ENCODE measurements at regions not wholly inside any gene's neighbourhood (a gene's known extent, or its start where the extent isn't known, plus 50 kb on each side); places are given as distances from the start of the nearest gene placed in this dataset.

DNA sequence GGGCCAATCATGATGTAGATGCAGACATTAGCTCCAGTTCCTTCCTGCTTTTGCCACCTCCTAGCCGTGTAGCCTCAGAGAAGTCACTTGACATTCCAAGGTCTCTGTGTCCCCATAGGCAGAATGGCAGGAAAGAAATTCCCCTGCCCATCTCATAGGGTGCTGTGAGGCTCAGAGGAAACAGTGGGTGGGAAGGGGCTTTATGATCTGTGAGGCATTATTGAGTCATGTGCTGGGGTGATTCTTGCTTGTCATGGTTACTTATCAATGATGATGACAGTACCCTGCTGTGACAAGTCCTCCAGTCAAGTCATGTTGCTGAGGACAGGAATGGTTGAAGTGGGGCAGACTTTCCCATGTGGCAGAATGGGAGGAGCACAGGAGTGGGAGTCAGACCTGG lies 63.7 kb downstream of the MSX1 start:
- no peaks in the 10 kb centered on the region for H4K20me1 ChIP-seq (ENCODE audit: control insufficient read depth, insufficient read depth, insufficient read length)
- H3K18ac ChIP-seq (ENCODE audit: insufficient read length, low read depth, low read length) = no peak overlapping the region
- no peaks in the 10 kb centered on the region for H3K36me3 Mint-ChIP-seq (ENCODE audit: insufficient read depth in 1 of 3, low read depth in 3 of 3)
- TF ChIP-seq, protein P1, sequence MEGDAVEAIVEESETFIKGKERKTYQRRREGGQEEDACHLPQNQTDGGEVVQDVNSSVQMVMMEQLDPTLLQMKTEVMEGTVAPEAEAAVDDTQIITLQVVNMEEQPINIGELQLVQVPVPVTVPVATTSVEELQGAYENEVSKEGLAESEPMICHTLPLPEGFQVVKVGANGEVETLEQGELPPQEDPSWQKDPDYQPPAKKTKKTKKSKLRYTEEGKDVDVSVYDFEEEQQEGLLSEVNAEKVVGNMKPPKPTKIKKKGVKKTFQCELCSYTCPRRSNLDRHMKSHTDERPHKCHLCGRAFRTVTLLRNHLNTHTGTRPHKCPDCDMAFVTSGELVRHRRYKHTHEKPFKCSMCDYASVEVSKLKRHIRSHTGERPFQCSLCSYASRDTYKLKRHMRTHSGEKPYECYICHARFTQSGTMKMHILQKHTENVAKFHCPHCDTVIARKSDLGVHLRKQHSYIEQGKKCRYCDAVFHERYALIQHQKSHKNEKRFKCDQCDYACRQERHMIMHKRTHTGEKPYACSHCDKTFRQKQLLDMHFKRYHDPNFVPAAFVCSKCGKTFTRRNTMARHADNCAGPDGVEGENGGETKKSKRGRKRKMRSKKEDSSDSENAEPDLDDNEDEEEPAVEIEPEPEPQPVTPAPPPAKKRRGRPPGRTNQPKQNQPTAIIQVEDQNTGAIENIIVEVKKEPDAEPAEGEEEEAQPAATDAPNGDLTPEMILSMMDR (conservative IDR thresholded peaks at IDR 0.05) = no peak
- no peaks in the 10 kb centered on the region for H3K4me1 Mint-ChIP-seq
- no peak overlapping the region for H3K4me2 ChIP-seq (ENCODE audit: insufficient read depth, insufficient read length, low read length)
- no peak overlapping the region for H2AK5ac ChIP-seq (ENCODE audit: insufficient read length, low read length)
- H3K9me3 Mint-ChIP-seq = peaks cover 9 to 13% of the 10 kb centered on the region in 2 experiments; a peak in 3 of 5 replicates
- peaks cover 77% of the 10 kb centered on the region for H3K27me3 Mint-ChIP-seq (ENCODE audit: low read depth)
- H4K91ac ChIP-seq (ENCODE audit: insufficient read length, low read depth, low read length) = no peak overlapping the region
- no peaks in the 10 kb centered on the region for H3K4me1 ChIP-seq (ENCODE audit: insufficient read depth, low read length)
- no peak overlapping the region for H4K5ac ChIP-seq (ENCODE audit: insufficient read length, low read depth, low read length)
- no peak overlapping the region for H2BK12ac ChIP-seq (ENCODE audit: insufficient read length, low read depth, low read length)
- no peak overlapping the region for H2BK5ac ChIP-seq (ENCODE audit: insufficient read length, low read length)
- WGBS (ENCODE audit: extremely low coverage, insufficient read length, low lambda C conversion rate) = no CpG with 5 or more reads among the region's 1 CpG
- H3K27ac ChIP-seq (ENCODE audit: insufficient read length, low read depth, low read length) = no peak overlapping the region
- H3K56ac ChIP-seq (ENCODE audit: insufficient read length, low read depth, low read length) = no peak overlapping the region
- no peak overlapping the region for H4K8ac ChIP-seq (replicated peaks; ENCODE audit: insufficient read length, low read depth, low read length)
- no peak overlapping the region for H3K4ac ChIP-seq (ENCODE audit: low read depth, low read length)
- H3K14ac ChIP-seq (ENCODE audit: insufficient read depth, low read length) = no peak overlapping the region
- no peak overlapping the region for H2BK120ac ChIP-seq (ENCODE audit: low read depth, low read length, poor library complexity, severe bottlenecking)
- no peak overlapping the region for H2AFZ ChIP-seq (ENCODE audit: low read length)
- H3K79me2 ChIP-seq (ENCODE audit: insufficient read depth, low read length) = no peaks in the 10 kb centered on the region
- H3K9me3 ChIP-seq (ENCODE audit: control insufficient read depth, low read depth, low read length) = no peaks in the 10 kb centered on the region
- no peak overlapping the region for H3K27ac Mint-ChIP-seq
- H3K4me3 Mint-ChIP-seq = no peak overlapping the region
- H3T11ph ChIP-seq (ENCODE audit: low read length) = no peak overlapping the region
- no peaks in the 10 kb centered on the region for H3K23me2 ChIP-seq (ENCODE audit: insufficient read length, low read depth, low read length, poor library complexity, severe bottlenecking)
- no peaks in the 10 kb centered on the region for H3K79me1 ChIP-seq (ENCODE audit: insufficient read depth, low read depth, low read length, poor library complexity, severe bottlenecking)
- no peak for DNase-seq
- H3K23ac ChIP-seq (ENCODE audit: insufficient read length, low read depth, low read length) = no peak overlapping the region
- no peaks in the 10 kb centered on the region; the same call in 1 of the 2 replicates for H3K27me3 ChIP-seq (ENCODE audit: insufficient read depth, low read length)
- no peak overlapping the region for H3K9ac ChIP-seq (ENCODE audit: extremely low read depth, insufficient read length, low read length)
- H2BK15ac ChIP-seq (ENCODE audit: low read depth, low read length) = no peak overlapping the region
- no peak overlapping the region for H2BK20ac ChIP-seq (ENCODE audit: low read depth, low read length, poor library complexity, severe bottlenecking)

Data from H9 (cell line).